IMR-90 (cell line): ENCODE measurements at regions not wholly inside any gene's neighbourhood (a gene's known extent, or its start where the extent isn't known, plus 50 kb on each side); places are given as distances from the start of the nearest gene placed in this dataset.

Experiments
- ATAC-seq: fragments of 200-7000 bp; cut with Tn5 transposase; 2 replicates; pipeline ENCODE4 v1.9.1; 2020; ENCODE audit warnings: low read depth, mild to moderate bottlenecking, moderate library complexity
- BruUV-seq: library from RNA; stranded (reverse); fragments of 400-500 nt; replicated peaks from 2 replicates; lab custom pipeline; 2021; lab: Mats Ljungman, UMichigan
- CTCF ChIA-PET: fragments of 300-600 bp; formaldehyde crosslinking; extraction: SDS; loops from one replicate; lab custom pipeline; 2021; ENCODE audit warnings: antibody characterized with exemption; lab: Yijun Ruan, JAX
- POLR2A ChIA-PET: fragments of 300-600 bp; sonication (Branson Sonifier 250); formaldehyde crosslinking; loops from one replicate; lab custom pipeline; 2022; ENCODE audit warnings: antibody characterized with exemption; ENCODE audit not compliant: unreplicated experiment; lab: Charles Lee
- DNase-seq: peaks from one replicate; pipeline ENCODE4 v3.0.0; 2013
- H2AFZ ChIP-seq: replicated peaks from 2 replicates; pipeline ENCODE3; 2013; ENCODE audit warnings: low read length, mild to moderate bottlenecking; ENCODE audit not compliant: poor library complexity
- H2AK5ac ChIP-seq: 2 replicates; pipeline ENCODE4 v1.6.1; 2013; ENCODE audit warnings: low read depth, low read length, inconsistent platforms
- H2AK9ac ChIP-seq: replicated peaks from 2 replicates; pipeline ENCODE3; 2013; ENCODE audit warnings: mild to moderate bottlenecking, low read depth, low read length, moderate library complexity; ENCODE audit not compliant: poor library complexity
- H2BK120ac ChIP-seq: 2 replicates; pipeline ENCODE4 v1.6.1; 2013; ENCODE audit warnings: low read depth, low read length, inconsistent platforms
- H2BK15ac ChIP-seq: 3 replicates; pipeline ENCODE4 v1.6.1; 2013; ENCODE audit warnings: low read depth, low read length, inconsistent platforms
- H2BK20ac ChIP-seq: 2 replicates; pipeline ENCODE4 v1.6.1; 2013; ENCODE audit warnings: low read depth, mild to moderate bottlenecking, inconsistent platforms, low read length, moderate library complexity
- H2BK5ac ChIP-seq: 2 replicates; pipeline ENCODE4 v1.6.1; 2013; ENCODE audit warnings: mild to moderate bottlenecking, low read depth, low read length, inconsistent platforms; ENCODE audit not compliant: poor library complexity, severe bottlenecking
- H3K14ac ChIP-seq: replicated peaks from 2 replicates; pipeline ENCODE4 v1.6.1; 2013; ENCODE audit warnings: low read depth, low read length, inconsistent platforms
- H3K18ac ChIP-seq: 2 replicates; pipeline ENCODE4 v1.6.1; 2013; ENCODE audit warnings: low read depth, low read length, control low read depth
- H3K23ac ChIP-seq: 2 replicates; pipeline ENCODE4 v1.6.1; 2013; ENCODE audit warnings: low read depth, low read length, inconsistent platforms
- H3K27ac ChIP-seq: 2 replicates; pipeline ENCODE4 v1.5.1; 2013; ENCODE audit warnings: mild to moderate bottlenecking, control low read depth, low read length; ENCODE audit not compliant: insufficient read depth
- H3K27me3 ChIP-seq: 2 replicates; pipeline ENCODE4 v1.6.1; 2013; ENCODE audit warnings: low read length; ENCODE audit not compliant: control insufficient read depth, insufficient read depth
- H3K36me3 ChIP-seq: 2 replicates; pipeline ENCODE4 v1.6.1; 2013; ENCODE audit warnings: low read length, mixed read lengths; ENCODE audit not compliant: control insufficient read depth, insufficient read depth
- H3K4ac ChIP-seq: 2 replicates; pipeline ENCODE4 v1.6.1; 2013; ENCODE audit warnings: low read depth, low read length, inconsistent platforms
- H3K4me1 ChIP-seq: 2 replicates; pipeline ENCODE4 v1.6.1; 2013; ENCODE audit warnings: low read length, mixed read lengths; ENCODE audit not compliant: control insufficient read depth, insufficient read depth
- H3K4me2 ChIP-seq: 2 replicates; pipeline ENCODE4 v1.6.1; 2013; ENCODE audit warnings: low read depth, mild to moderate bottlenecking, control low read depth, low read length, moderate library complexity
- H3K4me3 ChIP-seq: 2 replicates; pipeline ENCODE4 v1.5.1; 2013; ENCODE audit warnings: low read depth, mild to moderate bottlenecking, control low read depth, low read length, moderate library complexity; ENCODE audit not compliant: insufficient read depth
- H3K56ac ChIP-seq: 2 replicates; pipeline ENCODE4 v1.6.1; 2013; ENCODE audit warnings: low read length, inconsistent platforms; ENCODE audit not compliant: insufficient read depth; ENCODE audit errors: extremely low read depth
- H3K79me1 ChIP-seq, 2 experiments: 2 replicates each; pipeline ENCODE4 v1.6.1; 2013; ENCODE audit warnings: low read length in 2 of 2, inconsistent platforms in 1 of 2, low read depth in 1 of 2
- H3K9ac ChIP-seq: 2 replicates; pipeline ENCODE4 v1.6.1; 2013; ENCODE audit warnings: low read depth, low read length, control low read depth
- H3K9me1 ChIP-seq: 2 replicates; pipeline ENCODE4 v1.6.1; 2013; ENCODE audit warnings: low read length, inconsistent platforms; ENCODE audit not compliant: insufficient read depth
- H3K9me3 ChIP-seq: 2 replicates; pipeline ENCODE4 v1.6.1; 2013; ENCODE audit warnings: low read length; ENCODE audit not compliant: control insufficient read depth, insufficient read depth
- H4K20me1 ChIP-seq: 2 replicates; pipeline ENCODE4 v1.6.1; 2013; ENCODE audit warnings: low read length, inconsistent platforms; ENCODE audit not compliant: insufficient read depth
- H4K5ac ChIP-seq: 2 replicates; pipeline ENCODE4 v1.6.1; 2013; ENCODE audit warnings: mild to moderate bottlenecking, low read depth, low read length, control low read depth
- H4K8ac ChIP-seq, 2 experiments: 2 replicates each; pipeline ENCODE4 v1.6.1; 2013; ENCODE audit warnings: low read depth in 2 of 2, low read length in 2 of 2, control low read depth in 1 of 2, inconsistent platforms in 1 of 2
- H4K91ac ChIP-seq: 2 replicates; pipeline ENCODE4 v1.6.1; 2013; ENCODE audit warnings: low read depth, low read length, inconsistent platforms; ENCODE audit not compliant: insufficient read depth
- BHLHE40 ChIP-seq: fragments of 150-350 bp; IDR thresholded peaks from 2 replicates; pipeline ENCODE4 v1.6.1; 2016; ENCODE audit warnings: mild to moderate bottlenecking, low read depth, low read length
- CEBPB ChIP-seq: IDR thresholded peaks from 2 replicates; pipeline ENCODE4 v1.6.1; 2012; ENCODE audit warnings: low read depth, low read length, improper control_type of control experiment
- CHD1 ChIP-seq: IDR thresholded peaks from 2 replicates; pipeline ENCODE4 v1.6.1; 2012; ENCODE audit warnings: low read depth, low read length, improper control_type of control experiment
- FOS ChIP-seq: fragments of 150-350 bp; IDR thresholded peaks from 2 replicates; pipeline ENCODE4 v1.6.1; 2016; ENCODE audit warnings: low read depth, low read length
- MAZ ChIP-seq: IDR thresholded peaks from 2 replicates; pipeline ENCODE4 v1.6.1; 2012; ENCODE audit warnings: low read depth, mild to moderate bottlenecking, low read length, improper control_type of control experiment, moderate library complexity, borderline replicate concordance
- MXI1 ChIP-seq: IDR thresholded peaks from 2 replicates; pipeline ENCODE4 v1.6.1; 2012; ENCODE audit warnings: low read depth, mild to moderate bottlenecking, low read length, moderate library complexity, borderline replicate concordance
- NFE2L2 ChIP-seq: fragments of 150-350 bp; IDR thresholded peaks from 2 replicates; pipeline ENCODE4 v1.6.1; 2016; ENCODE audit warnings: low read depth, mild to moderate bottlenecking, low read length
- POLR2A ChIP-seq: IDR thresholded peaks from 2 replicates; pipeline ENCODE4 v1.6.1; 2012; ENCODE audit warnings: mild to moderate bottlenecking, low read depth, low read length
- RAD21 ChIP-seq: IDR thresholded peaks from 2 replicates; pipeline ENCODE4 v1.6.1; 2012; ENCODE audit warnings: low read length, improper control_type of control experiment
- RCOR1 ChIP-seq: IDR thresholded peaks from 2 replicates; pipeline ENCODE4 v1.6.1; 2012; ENCODE audit warnings: mild to moderate bottlenecking, low read length, improper control_type of control experiment; ENCODE audit not compliant: insufficient replicate concordance
- RFX5 ChIP-seq: IDR thresholded peaks from 2 replicates; pipeline ENCODE4 v1.8.0; 2012; ENCODE audit warnings: low read depth, mild to moderate bottlenecking, low read length, moderate library complexity
- SMC3 ChIP-seq: fragments of 150-350 bp; IDR thresholded peaks from 2 replicates; pipeline ENCODE4 v1.6.1; 2016; ENCODE audit warnings: low read depth, mild to moderate bottlenecking, antibody characterized with exemption, low read length, moderate library complexity
- USF2 ChIP-seq: fragments of 150-350 bp; IDR thresholded peaks from 2 replicates; pipeline ENCODE4 v1.6.1; 2017; ENCODE audit warnings: mild to moderate bottlenecking, antibody characterized with exemption, low read length, low read depth
- WGBS, 2 experiments: methylation state at CpG; one replicate each; pipeline versions ENCODE4 v1.1.5 to v1.1.7; 2013; ENCODE audit warnings: missing lambda C conversion rate in 2 of 2; ENCODE audit not compliant: insufficient read length in 1 of 2; ENCODE audit errors: extremely low coverage in 2 of 2; 5-methylcytosine and 5-hydroxymethylcytosine counted together
- dilution Hi-C: fragments of 300-500 bp; cut with HindIII; formaldehyde crosslinking; loops from one replicate; pipeline ENCODE4 v1.14.3; 2018; ENCODE audit warnings: low sequenced_read_pairs; ENCODE audit not compliant: unreplicated experiment
- in situ Hi-C: fragments of 300-500 bp; cut with MboI; formaldehyde crosslinking; loops from 3 replicates; pipeline ENCODE4 v1.14.3; 2019; ENCODE audit warnings: low sequenced_read_pairs, inconsistent platforms, mixed read lengths
- intact Hi-C: fragments of 100-400 bp; cut with micrococcal nuclease; formaldehyde crosslinking; loops from 2 replicates; pipeline ENCODE4 v1.10.0; 2022
- TF ChIP-seq, protein P1 (sequence below): conservative IDR thresholded peaks from 2 replicates; pipeline ENCODE4 v1.5.1; 2012; ENCODE audit warnings: mild to moderate bottlenecking, low read depth, low read length, improper control_type of control experiment

DNA sequence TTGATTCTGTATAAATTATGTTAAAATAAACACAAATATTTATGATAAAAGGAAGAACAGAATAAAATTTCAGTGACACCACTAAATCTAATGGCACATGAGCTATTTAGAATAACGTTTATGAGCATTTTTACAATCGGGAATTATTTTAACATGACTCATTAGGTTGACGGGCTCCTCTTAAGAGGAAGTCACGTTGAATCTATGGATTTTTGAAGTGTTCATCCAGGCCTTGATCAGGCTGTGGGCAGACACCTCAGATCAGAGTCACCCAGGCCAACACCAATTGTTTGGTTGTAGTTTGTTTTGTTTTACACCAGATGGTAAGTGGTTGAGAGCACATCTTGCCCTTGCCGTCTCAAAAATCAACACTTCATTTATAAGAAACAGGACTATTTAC, 257.8 kb downstream of the FOXO1 start:
- ATAC-seq: no peak
- no peak overlapping the region for H3K4ac ChIP-seq

More for the DNA sequence above, 257.8 kb downstream of the FOXO1 start:
- intact Hi-C loops: no loop called here
- BruUV-seq: no TSS peak
- Histone ChIP-seq H3K79me1 (no peaks in the 10 kb centered on the region), H3K4me3 (no peak overlapping the region), H3K27ac (no peak overlapping the region), H2BK5ac (no peak overlapping the region), H2AK9ac (no peak overlapping the region), H2AK5ac (no peak overlapping the region), H2BK15ac (no peak overlapping the region), H2BK120ac (no peak overlapping the region), H3K27me3 (no peaks in the 10 kb centered on the region; the same call in 1 of the 2 replicates), H4K5ac (no peak overlapping the region), H3K36me3 (no peaks in the 10 kb centered on the region), H4K8ac (no peak overlapping the region), H3K9me3 (no peaks in the 10 kb centered on the region), H3K9me1 (no peaks in the 10 kb centered on the region; the same call in 1 of the 2 replicates), H4K91ac (no peak overlapping the region), H3K23ac (no peak overlapping the region), H2BK20ac (0 out of 2 replicates have a peak overlapping the region, but pooled peaks have one; percentile 4), H3K18ac (no peak overlapping the region; the same call in 1 of the 2 replicates), H4K20me1 (no peaks in the 10 kb centered on the region), H2AFZ (no peak overlapping the region), H3K4me2 (no peak overlapping the region), H3K9ac (no peak overlapping the region), H3K56ac (no peak overlapping the region), H3K14ac (no peak overlapping the region), H3K4me1 (peaks cover 5% of the 10 kb centered on the region)
- peak; percentile 44 for DNase-seq
- POLR2A ChIA-PET: no interaction called here
- no peak for TF ChIP-seq RAD21
- no peak for TF ChIP-seq USF2
- no peak for TF ChIP-seq RFX5
- no peak for TF ChIP-seq MXI1
- no peak for TF ChIP-seq NFE2L2
- TF ChIP-seq, protein P1, sequence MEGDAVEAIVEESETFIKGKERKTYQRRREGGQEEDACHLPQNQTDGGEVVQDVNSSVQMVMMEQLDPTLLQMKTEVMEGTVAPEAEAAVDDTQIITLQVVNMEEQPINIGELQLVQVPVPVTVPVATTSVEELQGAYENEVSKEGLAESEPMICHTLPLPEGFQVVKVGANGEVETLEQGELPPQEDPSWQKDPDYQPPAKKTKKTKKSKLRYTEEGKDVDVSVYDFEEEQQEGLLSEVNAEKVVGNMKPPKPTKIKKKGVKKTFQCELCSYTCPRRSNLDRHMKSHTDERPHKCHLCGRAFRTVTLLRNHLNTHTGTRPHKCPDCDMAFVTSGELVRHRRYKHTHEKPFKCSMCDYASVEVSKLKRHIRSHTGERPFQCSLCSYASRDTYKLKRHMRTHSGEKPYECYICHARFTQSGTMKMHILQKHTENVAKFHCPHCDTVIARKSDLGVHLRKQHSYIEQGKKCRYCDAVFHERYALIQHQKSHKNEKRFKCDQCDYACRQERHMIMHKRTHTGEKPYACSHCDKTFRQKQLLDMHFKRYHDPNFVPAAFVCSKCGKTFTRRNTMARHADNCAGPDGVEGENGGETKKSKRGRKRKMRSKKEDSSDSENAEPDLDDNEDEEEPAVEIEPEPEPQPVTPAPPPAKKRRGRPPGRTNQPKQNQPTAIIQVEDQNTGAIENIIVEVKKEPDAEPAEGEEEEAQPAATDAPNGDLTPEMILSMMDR: no peak
- no peak for TF ChIP-seq SMC3
- TF ChIP-seq RCOR1: no peak
- TF ChIP-seq FOS: no peak
- TF ChIP-seq CHD1: no peak
- no peak for TF ChIP-seq BHLHE40
- TF ChIP-seq MAZ: no peak
- TF ChIP-seq POLR2A: no peak
- TF ChIP-seq CEBPB: no peak
- dilution Hi-C loops: no loop called here
- in situ Hi-C loops: no loop called here
- CTCF ChIA-PET: no interaction called here
- WGBS, 2 experiments: no CpG with 5 or more reads among the region's 5 CpGs
